GM18505 (cell line): ENCODE measurements at regions not wholly inside any gene's neighbourhood (a gene's known extent, or its start where the extent isn't known, plus 50 kb on each side); places are given as distances from the start of the nearest gene placed in this dataset.

Source experiments
- ATAC-seq: cut with Tn5 transposase; IDR thresholded peaks from one replicate; pipeline ENCODE4 v1.9.1; 2021; ENCODE audit not compliant: unreplicated experiment
- POLR2A ChIP-seq: IDR thresholded peaks from 4 replicates; pipeline ENCODE4 v1.6.1; 2011; ENCODE audit warnings: borderline replicate concordance; ENCODE audit not compliant: insufficient read depth, insufficient read length; ENCODE audit errors: extremely low read depth

GRCh38 chr15:38885001-38885400, 320.4 kb upstream of the RASGRP1 start:
- TF ChIP-seq POLR2A = no peak
- ATAC-seq = no peak

GRCh38 chr15:38885471-38885952, 320.9 kb upstream of the RASGRP1 start:
- no peak for ATAC-seq
- no peak for TF ChIP-seq POLR2A

- TF ChIP-seq POLR2A = no peak
- no peak for ATAC-seq
Measured at GRCh38 chr15:38886315-38887163, 321.9 kb upstream of the RASGRP1 start.

GRCh38 chr15:38888701-38889221, 324.1 kb upstream of the RASGRP1 start:
- no peak for TF ChIP-seq POLR2A
- ATAC-seq = no peak

- TF ChIP-seq POLR2A = no peak
- no peak for ATAC-seq
Measured at GRCh38 chr15:38890194-38890593, 325.6 kb upstream of the RASGRP1 start.

GRCh38 chr15:38893925-38894242, 329.3 kb upstream of the RASGRP1 start:
- no peak for TF ChIP-seq POLR2A
- ATAC-seq = no peak

GRCh38 chr15:38894243-38894948, 329.8 kb upstream of the RASGRP1 start:
- no peak for ATAC-seq

GRCh38 chr15:38895326-38896255, 331.0 kb upstream of the RASGRP1 start:
- no peak for TF ChIP-seq POLR2A
- no peak for ATAC-seq

More at GRCh38 chr15:38894243-38894948, 329.8 kb upstream of the RASGRP1 start:
- no peak for TF ChIP-seq POLR2A

- TF ChIP-seq POLR2A = no peak
- ATAC-seq = no peak
Measured at GRCh38 chr15:38896647-38897046, 332.0 kb upstream of the RASGRP1 start.

- no peak for TF ChIP-seq POLR2A
- no peak for ATAC-seq
Measured at GRCh38 chr15:38897551-38897950, 332.9 kb upstream of the RASGRP1 start.

- TF ChIP-seq POLR2A = no peak
- no peak for ATAC-seq
Measured at GRCh38 chr15:38898236-38898635, 333.6 kb upstream of the RASGRP1 start.

- no peak for ATAC-seq
- no peak for TF ChIP-seq POLR2A
Measured at GRCh38 chr15:38899300-38899699, 334.7 kb upstream of the RASGRP1 start.

GRCh38 chr15:38904298-38904697, 339.7 kb upstream of the RASGRP1 start:
- ATAC-seq = no peak

More at GRCh38 chr15:38904298-38904697, 339.7 kb upstream of the RASGRP1 start:
- TF ChIP-seq POLR2A = no peak
